OCI-LY7 (cell line): ENCODE measurements at regions not wholly inside any gene's neighbourhood (a gene's known extent, or its start where the extent isn't known, plus 50 kb on each side); places are given as distances from the start of the nearest gene placed in this dataset.

ENCODE experiments used
- BruUV-seq: library from RNA; stranded (reverse); fragments of 400-500 nt; replicated peaks from 2 replicates; lab custom pipeline; 2021; lab: Mats Ljungman, UMichigan
- CTCF ChIA-PET: fragments of 300-600 bp; sonication (Branson Sonifier 250); formaldehyde crosslinking; loops from one replicate; lab custom pipeline; 2022; ENCODE audit warnings: antibody characterized with exemption; ENCODE audit not compliant: unreplicated experiment; lab: Charles Lee
- POLR2A ChIA-PET: fragments of 300-600 bp; sonication (Branson Sonifier 250); formaldehyde crosslinking; loops from one replicate; lab custom pipeline; 2022; ENCODE audit warnings: antibody characterized with exemption; lab: Charles Lee
- DNase-seq: peaks from one replicate; pipeline ENCODE4 v3.0.0-alpha.2; 2015; ENCODE audit warnings: low spot score
- H2AFZ ChIP-seq: fragments of 200-600 bp; sonication (generic), shearing (Covaris generic); 2 replicates; pipeline ENCODE4 v1.6.1; 2014; ENCODE audit warnings: mild to moderate bottlenecking, antibody characterized with exemption, low read length, moderate library complexity
- H3K27ac ChIP-seq: fragments of 200-600 bp; sonication (generic); 2 replicates; pipeline ENCODE4 v1.5.1; 2014; ENCODE audit warnings: mixed run types, low read depth, mild to moderate bottlenecking, moderate library complexity, low read length, inconsistent platforms; ENCODE audit not compliant: poor library complexity, severe bottlenecking
- H3K36me3 ChIP-seq: fragments of 200-600 bp; sonication (generic); 2 replicates; pipeline ENCODE4 v1.6.1; 2014; ENCODE audit warnings: mild to moderate bottlenecking, antibody characterized with exemption, low read length, moderate library complexity, mixed read lengths; ENCODE audit not compliant: insufficient read depth
- H3K4me1 ChIP-seq: fragments of 200-600 bp; sonication (generic); 2 replicates; pipeline ENCODE4 v1.5.1; 2014; ENCODE audit warnings: mild to moderate bottlenecking, low read length; ENCODE audit not compliant: insufficient read depth, poor library complexity, severe bottlenecking
- H3K4me2 ChIP-seq: fragments of 200-600 bp; sonication (generic); 2 replicates; pipeline ENCODE4 v1.6.1; 2014; ENCODE audit warnings: mild to moderate bottlenecking, low read length
- H3K4me3 ChIP-seq: fragments of 200-600 bp; sonication (generic); 2 replicates; pipeline ENCODE4 v1.5.1; 2014; ENCODE audit warnings: mild to moderate bottlenecking, low read depth, low read length; ENCODE audit not compliant: poor library complexity, severe bottlenecking
- H3K79me2 ChIP-seq: fragments of 200-600 bp; sonication (generic); 2 replicates; pipeline ENCODE4 v1.6.1; 2016; ENCODE audit warnings: low read depth, mild to moderate bottlenecking, low read length, moderate library complexity, mixed read lengths; ENCODE audit not compliant: insufficient read depth
- H3K9me2 ChIP-seq: fragments of 200-600 bp; sonication (generic); 2 replicates; pipeline ENCODE4 v1.6.1; 2016; ENCODE audit warnings: mild to moderate bottlenecking, low read length, mixed read lengths; ENCODE audit not compliant: insufficient read depth
- H3K9me3 ChIP-seq: fragments of 200-600 bp; sonication (generic); 2 replicates; pipeline ENCODE4 v1.6.1; 2014; ENCODE audit warnings: mild to moderate bottlenecking, mixed run types, low read length, mixed read lengths
- H4K20me1 ChIP-seq: fragments of 200-600 bp; sonication (generic); 2 replicates; pipeline ENCODE4 v1.6.1; 2014; ENCODE audit warnings: mild to moderate bottlenecking, antibody characterized with exemption, low read length, moderate library complexity, mixed read lengths; ENCODE audit not compliant: insufficient read depth
- EZH2phosphoT487 ChIP-seq: fragments of 200-600 bp; sonication (generic); IDR thresholded peaks from 2 replicates; pipeline ENCODE4 v1.6.1; 2018; ENCODE audit warnings: low read depth, borderline replicate concordance, mild to moderate bottlenecking, mixed run types, antibody characterized with exemption, low read length, moderate library complexity, mixed read lengths
- intact Hi-C: fragments of 100-400 bp; cut with micrococcal nuclease; formaldehyde crosslinking; loops from one replicate; pipeline ENCODE4 v1.10.0; 2022; ENCODE audit not compliant: unreplicated experiment
- TF ChIP-seq, protein P1 (sequence below): fragments of 200-600 bp; sonication (generic); conservative IDR thresholded peaks from 2 replicates; pipeline ENCODE4 v1.5.1; 2014; ENCODE audit warnings: mild to moderate bottlenecking, antibody characterized with exemption, low read length, moderate library complexity, mixed read lengths

DNA sequence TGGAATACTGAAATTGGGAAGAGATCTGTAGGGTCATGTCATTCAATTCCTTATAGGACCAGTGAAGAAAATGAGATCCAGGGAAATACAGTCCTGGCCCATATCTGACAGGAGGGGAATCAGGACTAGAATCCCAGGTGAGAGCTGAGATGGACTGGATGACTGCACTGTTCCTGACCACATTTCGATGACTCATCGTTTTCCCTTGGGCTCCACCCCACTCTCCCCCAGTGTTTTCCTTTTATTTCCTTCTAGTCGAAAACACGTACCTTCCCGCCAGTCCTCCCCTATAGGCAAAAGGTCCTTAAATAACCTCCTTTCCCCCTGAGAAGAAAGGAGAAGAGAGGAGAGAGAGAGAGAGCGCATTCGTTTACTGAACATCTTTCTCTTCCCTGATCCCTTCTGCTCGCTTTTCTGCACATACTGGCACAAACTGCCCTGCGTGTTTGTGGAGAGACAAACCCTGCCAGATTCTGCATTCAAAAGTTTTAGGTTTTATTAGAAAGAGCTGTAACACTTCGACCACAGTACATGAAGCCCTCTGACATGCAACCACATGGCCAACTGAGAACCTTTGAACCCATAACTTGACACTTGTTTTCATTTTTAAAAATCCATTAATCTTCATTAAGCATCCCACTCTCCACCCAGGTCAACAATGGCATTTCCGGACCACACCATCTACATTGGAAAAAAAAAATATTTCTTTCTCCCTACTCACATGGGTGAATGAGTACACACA is 565.7 kb downstream of the METTL15 start:
- no peak overlapping the region for H3K4me2 ChIP-seq
- H2AFZ ChIP-seq, result no peak overlapping the region
- no peaks in the 10 kb centered on the region; the same call in 1 of the 2 replicates for H4K20me1 ChIP-seq

DNA sequence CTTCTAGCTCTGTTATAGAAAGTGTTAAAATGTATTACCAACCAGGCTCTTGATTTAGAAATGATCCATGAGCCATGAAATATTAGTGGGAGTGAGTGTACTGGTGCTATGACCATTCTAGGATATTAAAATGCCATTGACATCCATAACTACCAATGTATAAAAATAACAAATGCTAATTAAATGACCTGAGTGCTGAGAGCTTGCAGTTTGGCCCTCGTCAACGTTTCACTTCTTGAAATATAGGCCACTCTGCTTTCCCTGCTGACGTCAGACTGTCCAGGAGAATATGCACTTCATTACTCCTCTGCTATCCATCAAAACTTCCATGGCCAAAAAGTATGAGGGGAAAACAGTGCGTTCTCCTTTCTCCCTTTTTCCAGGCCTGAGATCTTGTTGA is 563.1 kb downstream of the METTL15 start:
- Histone ChIP-seq H3K36me3 (no peaks in the 10 kb centered on the region), H3K4me2 (no peak overlapping the region), H3K4me1 (no peaks in the 10 kb centered on the region), H3K9me3 (no peaks in the 10 kb centered on the region), H3K9me2 (no peaks in the 10 kb centered on the region), H2AFZ (no peak overlapping the region), H4K20me1 (no peaks in the 10 kb centered on the region; the same call in 1 of the 2 replicates), H3K27ac (no peak overlapping the region), H3K4me3 (no peak overlapping the region), H3K79me2 (no peaks in the 10 kb centered on the region)
- DNase-seq, result no peak
- POLR2A ChIA-PET, result no interaction called here
- intact Hi-C loops, result no loop called here
- TF ChIP-seq, protein P1, sequence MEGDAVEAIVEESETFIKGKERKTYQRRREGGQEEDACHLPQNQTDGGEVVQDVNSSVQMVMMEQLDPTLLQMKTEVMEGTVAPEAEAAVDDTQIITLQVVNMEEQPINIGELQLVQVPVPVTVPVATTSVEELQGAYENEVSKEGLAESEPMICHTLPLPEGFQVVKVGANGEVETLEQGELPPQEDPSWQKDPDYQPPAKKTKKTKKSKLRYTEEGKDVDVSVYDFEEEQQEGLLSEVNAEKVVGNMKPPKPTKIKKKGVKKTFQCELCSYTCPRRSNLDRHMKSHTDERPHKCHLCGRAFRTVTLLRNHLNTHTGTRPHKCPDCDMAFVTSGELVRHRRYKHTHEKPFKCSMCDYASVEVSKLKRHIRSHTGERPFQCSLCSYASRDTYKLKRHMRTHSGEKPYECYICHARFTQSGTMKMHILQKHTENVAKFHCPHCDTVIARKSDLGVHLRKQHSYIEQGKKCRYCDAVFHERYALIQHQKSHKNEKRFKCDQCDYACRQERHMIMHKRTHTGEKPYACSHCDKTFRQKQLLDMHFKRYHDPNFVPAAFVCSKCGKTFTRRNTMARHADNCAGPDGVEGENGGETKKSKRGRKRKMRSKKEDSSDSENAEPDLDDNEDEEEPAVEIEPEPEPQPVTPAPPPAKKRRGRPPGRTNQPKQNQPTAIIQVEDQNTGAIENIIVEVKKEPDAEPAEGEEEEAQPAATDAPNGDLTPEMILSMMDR, result no peak
- TF ChIP-seq EZH2phosphoT487, result no peak
- no TSS peak for BruUV-seq
- CTCF ChIA-PET, result no interaction called here

More for the DNA sequence above, 565.7 kb downstream of the METTL15 start:
- ChIA-PET POLR2A (no interaction called here), CTCF (no interaction called here)
- no peak for TF ChIP-seq EZH2phosphoT487
- TF ChIP-seq, protein P1, result no peak
- H3K9me2 ChIP-seq, result no peaks in the 10 kb centered on the region
- H3K36me3 ChIP-seq, result no peaks in the 10 kb centered on the region
- no peak overlapping the region for H3K4me3 ChIP-seq
- H3K9me3 ChIP-seq, result no peaks in the 10 kb centered on the region
- intact Hi-C loops, result no loop called here
- no peak overlapping the region for H3K27ac ChIP-seq
- DNase-seq, result no peak
- BruUV-seq, result no TSS peak
- no peaks in the 10 kb centered on the region for H3K79me2 ChIP-seq
- no peaks in the 10 kb centered on the region for H3K4me1 ChIP-seq

DNA sequence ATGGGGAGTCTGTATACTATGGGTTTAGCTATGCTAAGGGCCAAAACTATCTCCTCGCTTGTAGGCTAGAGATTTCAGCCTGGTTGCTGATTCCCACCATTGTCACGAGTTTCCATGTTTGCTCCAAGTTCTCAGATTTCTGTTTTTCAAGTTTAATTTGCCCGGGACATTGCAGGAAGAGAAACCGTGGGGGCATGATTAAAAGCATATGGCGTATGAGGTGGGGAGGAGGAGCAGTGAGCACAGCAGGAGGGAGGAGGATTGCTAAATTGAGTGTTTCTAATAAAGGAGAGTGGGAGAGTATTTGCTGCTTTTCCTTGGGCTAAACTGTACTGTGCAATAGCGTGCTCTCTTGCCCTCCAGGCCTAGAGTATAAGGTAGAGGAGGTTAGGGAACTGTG is 558.4 kb downstream of the METTL15 start:
- DNase-seq, result no peak
- Histone ChIP-seq H3K4me2 (no peak overlapping the region), H3K9me2 (no peaks in the 10 kb centered on the region), H3K4me3 (no peak overlapping the region), H3K79me2 (no peaks in the 10 kb centered on the region), H3K36me3 (no peaks in the 10 kb centered on the region), H3K27ac (no peak overlapping the region), H3K9me3 (no peaks in the 10 kb centered on the region), H2AFZ (no peak overlapping the region), H4K20me1 (no peaks in the 10 kb centered on the region; the same call in 1 of the 2 replicates), H3K4me1 (no peaks in the 10 kb centered on the region)
- TF ChIP-seq, protein P1, result no peak
- intact Hi-C loops, result no loop called here
- BruUV-seq, result no TSS peak
- ChIA-PET POLR2A (interaction anchor here (0.5 kb wide), 1 partner anchor 10 kb away, joined by 4 read pairs; no protein-coding TSS in a partner anchor), CTCF (no interaction called here)
